B cell (primary cell): ENCODE measurements at regions not wholly inside any gene's neighbourhood (a gene's known extent, or its start where the extent isn't known, plus 50 kb on each side); places are given as distances from the start of the nearest gene placed in this dataset.

Source experiments
- EZH2 ChIP-seq: IDR thresholded peaks from 2 replicates; pipeline ENCODE4 v1.6.1; 2012; ENCODE audit warnings: borderline replicate concordance, low read depth, mild to moderate bottlenecking, moderate library complexity, low read length; ENCODE audit not compliant: insufficient read depth, poor library complexity, severe bottlenecking
- TF ChIP-seq, protein P1 (sequence below): fragments of 200-600 bp; IDR thresholded peaks from one replicate; pipeline ENCODE4 v1.8.0; 2022; ENCODE audit warnings: antibody characterized with exemption, mild to moderate bottlenecking

DNA sequence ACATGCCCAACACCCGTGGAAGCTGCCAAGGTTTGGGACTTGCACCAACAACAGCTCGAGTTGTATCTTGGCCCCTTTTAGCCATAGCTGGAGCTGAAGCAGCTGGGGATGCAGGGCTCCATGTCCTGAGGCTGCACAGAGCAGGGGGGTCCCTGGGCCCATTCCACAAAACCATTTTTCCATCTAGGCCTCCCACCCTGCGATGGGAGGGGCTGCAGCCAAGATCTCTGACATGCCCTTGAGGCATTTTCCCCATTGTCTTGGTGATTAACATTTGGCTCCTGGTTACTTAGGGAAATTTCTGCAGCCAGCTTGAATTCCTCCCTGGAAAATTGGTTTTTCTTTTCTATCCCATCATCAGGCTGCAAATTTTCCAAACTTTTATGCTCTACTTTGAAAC lies 637.8 kb upstream of the VSTM2A start:
- TF ChIP-seq, protein P1, sequence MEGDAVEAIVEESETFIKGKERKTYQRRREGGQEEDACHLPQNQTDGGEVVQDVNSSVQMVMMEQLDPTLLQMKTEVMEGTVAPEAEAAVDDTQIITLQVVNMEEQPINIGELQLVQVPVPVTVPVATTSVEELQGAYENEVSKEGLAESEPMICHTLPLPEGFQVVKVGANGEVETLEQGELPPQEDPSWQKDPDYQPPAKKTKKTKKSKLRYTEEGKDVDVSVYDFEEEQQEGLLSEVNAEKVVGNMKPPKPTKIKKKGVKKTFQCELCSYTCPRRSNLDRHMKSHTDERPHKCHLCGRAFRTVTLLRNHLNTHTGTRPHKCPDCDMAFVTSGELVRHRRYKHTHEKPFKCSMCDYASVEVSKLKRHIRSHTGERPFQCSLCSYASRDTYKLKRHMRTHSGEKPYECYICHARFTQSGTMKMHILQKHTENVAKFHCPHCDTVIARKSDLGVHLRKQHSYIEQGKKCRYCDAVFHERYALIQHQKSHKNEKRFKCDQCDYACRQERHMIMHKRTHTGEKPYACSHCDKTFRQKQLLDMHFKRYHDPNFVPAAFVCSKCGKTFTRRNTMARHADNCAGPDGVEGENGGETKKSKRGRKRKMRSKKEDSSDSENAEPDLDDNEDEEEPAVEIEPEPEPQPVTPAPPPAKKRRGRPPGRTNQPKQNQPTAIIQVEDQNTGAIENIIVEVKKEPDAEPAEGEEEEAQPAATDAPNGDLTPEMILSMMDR: no peak
- TF ChIP-seq EZH2: no peak
